ENCODE measurements at regions not wholly inside any gene's neighbourhood (a gene's known extent, or its start where the extent isn't known, plus 50 kb on each side); places are given as distances from the start of the nearest gene placed in this dataset.

GRCh38 chr2:195595825-195596224 lies 61.2 kb upstream of the SLC39A10 start:
- intact Hi-C loops (cut with DNase I): no loop called here
- no peaks in the 10 kb centered on the region for H3K4me1 ChIP-seq (ENCODE audit: control insufficient read depth in 2 of 3, insufficient read depth in 2 of 3, low read depth in 1 of 3, low read length in 3 of 3)

GRCh38 chr2:195594919-195595694 lies 61.9 kb upstream of the SLC39A10 start:
- no peak for FAIRE-seq
- intact Hi-C loops (cut with DNase I): no loop called here
- no peak for DNase-seq
- no peak for TF ChIP-seq CTCF (IDR thresholded peaks at IDR 0.05; ENCODE audit: borderline replicate concordance, extremely low read depth, insufficient read depth)
- Histone ChIP-seq H3K27ac (ENCODE audit: low read depth in 2 of 2, low read length in 2 of 2) (no peak overlapping the region), H3K4me3 (ENCODE audit: low read length in 3 of 3) (no peak overlapping the region), H3K9me3 (ENCODE audit: control insufficient read depth in 2 of 3, insufficient read depth in 1 of 3, low read length in 3 of 3) (no peaks in the 10 kb centered on the region), H3K36me3 (ENCODE audit: control insufficient read depth in 2 of 3, insufficient read depth in 3 of 3, low read length in 3 of 3) (no peaks in the 10 kb centered on the region), H3K9ac (ENCODE audit: low read length in 3 of 3) (no peak overlapping the region), H3K27me3 (ENCODE audit: control insufficient read depth, insufficient read depth, low read length) (no peaks in the 10 kb centered on the region), H3K4me1 (ENCODE audit: control insufficient read depth in 2 of 3, insufficient read depth in 2 of 3, low read depth in 1 of 3, low read length in 3 of 3) (no peaks in the 10 kb centered on the region)

More at GRCh38 chr2:195595825-195596224, 61.2 kb upstream of the SLC39A10 start:
- DNase-seq: no peak
- no peaks in the 10 kb centered on the region for H3K9me3 ChIP-seq (ENCODE audit: control insufficient read depth in 2 of 3, insufficient read depth in 1 of 3, low read length in 3 of 3)
- no peaks in the 10 kb centered on the region for H3K36me3 ChIP-seq (ENCODE audit: control insufficient read depth in 2 of 3, insufficient read depth in 3 of 3, low read length in 3 of 3)
- FAIRE-seq: no peak
- no peak overlapping the region for H3K27ac ChIP-seq (ENCODE audit: low read depth in 2 of 2, low read length in 2 of 2)
- H3K4me3 ChIP-seq (ENCODE audit: low read length in 3 of 3): no peak overlapping the region
- H3K9ac ChIP-seq (ENCODE audit: low read length in 3 of 3): no peak overlapping the region
- no peaks in the 10 kb centered on the region for H3K27me3 ChIP-seq (ENCODE audit: control insufficient read depth, insufficient read depth, low read length)
- no peak for TF ChIP-seq CTCF (IDR thresholded peaks at IDR 0.05; ENCODE audit: borderline replicate concordance, extremely low read depth, insufficient read depth)

- Histone ChIP-seq H3K27me3 (ENCODE audit: control insufficient read depth, insufficient read depth, low read length) (no peaks in the 10 kb centered on the region), H3K36me3 (ENCODE audit: control insufficient read depth in 2 of 3, insufficient read depth in 3 of 3, low read length in 3 of 3) (no peaks in the 10 kb centered on the region), H3K9ac (ENCODE audit: low read length in 3 of 3) (no peak overlapping the region), H3K4me3 (ENCODE audit: low read length in 3 of 3) (no peak overlapping the region), H3K9me3 (ENCODE audit: control insufficient read depth in 2 of 3, insufficient read depth in 1 of 3, low read length in 3 of 3) (no peaks in the 10 kb centered on the region), H3K4me1 (ENCODE audit: control insufficient read depth in 2 of 3, insufficient read depth in 2 of 3, low read depth in 1 of 3, low read length in 3 of 3) (no peaks in the 10 kb centered on the region), H3K27ac (ENCODE audit: low read depth in 2 of 2, low read length in 2 of 2) (no peak overlapping the region)
- no peak for TF ChIP-seq CTCF (IDR thresholded peaks at IDR 0.05; ENCODE audit: borderline replicate concordance, extremely low read depth, insufficient read depth)
- FAIRE-seq (no peak), DNase-seq (no peak)
- intact Hi-C loops (cut with DNase I): no loop called here
Measured at GRCh38 chr2:195594248-195594647, 62.8 kb upstream of the SLC39A10 start.
